ENCODE measurements at regions not wholly inside any gene's neighbourhood (a gene's known extent, or its start where the extent isn't known, plus 50 kb on each side); places are given as distances from the start of the nearest gene placed in this dataset.

DNA sequence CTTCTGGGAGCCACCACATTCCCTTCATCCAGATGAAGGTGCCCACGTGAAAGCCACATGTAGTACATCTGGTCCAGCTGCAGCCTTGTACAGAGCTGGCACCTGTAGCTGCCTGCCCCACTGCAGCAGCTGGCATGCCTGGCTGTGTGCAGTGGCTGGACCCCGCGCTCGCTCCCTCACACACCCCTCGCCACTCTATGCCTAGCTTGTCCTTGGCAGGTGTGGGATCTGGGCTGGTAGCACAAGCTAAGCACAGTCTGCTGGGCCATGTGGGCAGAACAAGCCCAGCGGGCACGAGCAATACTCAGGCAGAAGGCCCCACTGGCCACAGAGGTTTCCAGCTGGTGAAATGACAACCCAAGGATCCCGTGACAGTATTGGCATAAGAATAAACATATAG lies 163.9 kb upstream of the PRNP start:
- intact Hi-C loops (cut with DNase I), result no loop called here
- peak in 1 of 10 donors; percentile 71 for DNase-seq

DNA sequence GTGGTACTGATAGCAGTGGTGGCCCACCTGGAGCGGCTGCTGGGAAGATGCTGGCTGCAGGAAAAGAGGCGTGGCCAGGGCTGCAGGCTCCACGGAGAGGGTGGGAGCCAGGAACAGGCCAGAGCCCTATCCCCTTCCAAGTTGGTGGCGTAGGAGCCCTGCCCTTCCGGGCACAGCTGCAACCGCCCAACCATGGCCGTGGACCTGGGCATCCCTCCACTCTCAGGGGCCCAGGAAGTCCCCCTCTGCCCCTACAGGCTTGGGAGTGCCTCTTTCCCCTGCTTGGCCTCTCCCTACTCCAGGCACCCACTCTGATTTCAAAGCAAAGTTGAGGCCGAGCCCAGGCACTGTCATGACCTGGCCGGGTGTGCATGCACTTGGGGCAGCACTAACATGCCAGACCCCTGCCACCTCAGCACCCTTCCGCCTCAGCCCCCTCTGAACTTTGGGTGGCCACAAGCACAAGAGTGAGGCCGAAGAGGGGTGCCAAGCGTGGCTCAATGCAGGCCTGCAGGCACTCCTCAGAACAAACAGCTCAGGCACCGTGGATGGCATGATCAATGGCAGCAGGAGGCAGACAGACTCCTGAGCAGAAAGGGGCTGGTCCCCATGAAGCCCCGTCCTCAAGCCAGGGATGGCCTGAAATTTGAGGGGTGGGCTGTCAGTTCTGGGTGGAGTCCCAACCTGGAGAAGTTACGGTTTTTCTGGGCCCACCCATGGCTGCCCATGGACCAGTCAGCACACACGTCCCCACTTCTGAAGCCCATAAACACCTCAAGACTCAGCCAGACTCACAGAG lies 164.9 kb upstream of the PRNP start:
- intact Hi-C loops (cut with DNase I), result no loop called here

DNA sequence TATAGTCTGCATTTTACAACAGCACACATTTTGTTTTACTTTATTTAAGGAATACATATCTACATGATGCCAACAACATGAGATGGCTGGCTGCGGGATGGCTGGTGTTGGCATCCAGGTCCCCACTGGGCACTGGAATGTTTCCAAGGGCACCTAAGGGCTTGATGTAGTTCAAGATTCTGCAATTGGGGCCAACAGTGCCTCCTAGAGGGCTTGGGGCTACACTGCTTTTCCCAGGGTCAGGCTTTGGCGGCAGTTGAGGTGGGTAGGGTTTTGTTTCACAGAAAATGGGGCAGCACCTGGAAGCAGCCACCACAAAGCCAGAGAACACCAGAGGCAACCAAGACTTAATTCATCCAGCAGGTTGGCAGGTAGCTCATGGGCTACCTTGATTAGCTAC lies 166.7 kb upstream of the PRNP start:
- intact Hi-C loops (cut with DNase I), result no loop called here
- DNase-seq, result no peak

More for the DNA sequence above, 164.9 kb upstream of the PRNP start:
- peak in 2 of 10 donors; percentile 70 to 73 for DNase-seq

DNA sequence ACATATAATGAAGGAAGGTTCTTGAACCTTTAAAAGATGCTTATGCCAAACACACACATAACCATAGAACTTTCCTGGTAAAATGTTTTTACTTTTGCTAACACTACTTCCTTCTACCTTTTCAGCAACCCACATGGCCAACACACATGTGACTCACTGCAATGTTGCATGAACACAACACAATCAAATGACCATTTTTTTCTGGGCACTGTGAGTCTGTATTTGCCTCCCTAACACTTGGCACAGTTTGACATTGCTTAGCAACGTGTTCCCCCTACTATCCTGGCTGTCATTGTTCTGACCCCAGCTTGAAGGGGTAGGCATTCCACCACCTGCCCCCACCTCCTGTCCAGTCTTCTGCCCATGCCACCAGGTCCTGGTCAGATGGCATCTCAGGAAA lies 169.4 kb upstream of the PRNP start:
- intact Hi-C loops (cut with DNase I), result no loop called here
- no peak for DNase-seq

DNA sequence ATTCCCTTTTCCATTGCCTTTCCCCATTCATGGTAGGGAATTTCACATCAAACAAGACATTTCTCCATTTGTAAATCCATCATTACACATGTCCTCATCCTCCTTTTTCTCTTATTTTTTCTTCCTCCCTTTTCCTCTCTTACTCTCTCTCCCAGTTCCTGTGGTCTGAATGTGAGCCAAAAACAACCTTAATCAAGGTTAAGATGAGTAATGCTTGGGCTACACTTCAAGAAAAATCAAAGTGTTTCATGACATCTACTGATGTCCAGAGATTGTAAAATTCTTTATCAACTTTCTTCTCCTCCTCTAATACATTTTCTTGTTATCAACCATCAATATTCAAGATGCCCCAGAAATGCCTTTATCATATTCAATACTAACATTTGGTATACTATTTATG lies 172.5 kb upstream of the PRNP start:
- DNase-seq, result no peak
- intact Hi-C loops (cut with DNase I), result no loop called here

DNA sequence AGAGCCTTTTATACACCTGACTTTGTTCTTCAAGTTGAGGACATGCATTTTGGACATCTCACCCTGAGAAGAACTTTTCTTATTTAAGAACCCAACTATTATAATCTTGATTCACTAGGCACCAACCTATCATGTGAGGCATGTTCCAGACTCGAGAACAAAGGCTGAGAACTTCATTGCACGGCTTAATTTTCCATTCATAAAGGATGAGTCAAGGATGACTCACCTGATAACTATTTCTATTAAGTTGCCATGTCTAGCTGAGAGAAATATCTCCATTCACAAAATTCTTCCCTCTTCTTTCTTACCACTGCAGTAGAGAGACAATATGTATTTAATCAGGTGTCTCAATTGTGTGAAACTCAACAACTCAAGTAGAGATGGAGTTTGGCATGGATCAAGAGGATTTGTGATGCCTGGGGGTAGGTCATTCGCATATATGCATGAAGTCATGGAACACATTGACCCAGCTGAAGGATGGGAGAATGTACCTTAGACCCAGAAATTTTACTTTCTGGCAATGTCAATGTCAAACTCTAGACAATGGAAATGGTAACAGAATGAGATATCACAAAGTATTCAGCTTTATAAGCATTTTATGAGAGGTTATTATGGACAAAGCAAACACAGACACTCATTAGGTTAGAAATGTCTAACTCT lies 173.2 kb upstream of the PRNP start:
- no peak for DNase-seq

DNA sequence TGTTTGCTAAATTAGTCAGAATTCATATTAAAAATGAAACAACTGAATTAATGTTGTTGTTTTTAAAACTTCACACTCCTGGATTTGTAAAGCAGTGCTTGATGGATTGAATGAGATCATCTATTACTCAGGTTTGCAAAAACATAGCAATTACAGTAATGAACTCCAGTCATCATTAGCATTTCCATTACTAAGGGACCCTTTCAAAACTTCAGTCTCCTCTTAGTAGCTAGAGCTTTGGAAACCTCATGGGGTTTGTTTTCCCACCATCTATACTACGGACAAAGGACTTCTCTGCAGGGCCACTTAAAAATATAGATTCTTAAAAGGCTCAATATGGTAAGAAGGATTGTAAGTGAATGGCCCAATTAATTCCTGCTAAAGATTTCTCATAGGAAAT lies 174.5 kb upstream of the PRNP start:
- intact Hi-C loops (cut with DNase I), result no loop called here
- no peak for DNase-seq

More for the DNA sequence above, 173.2 kb upstream of the PRNP start:
- intact Hi-C loops (cut with DNase I), result no loop called here

DNA sequence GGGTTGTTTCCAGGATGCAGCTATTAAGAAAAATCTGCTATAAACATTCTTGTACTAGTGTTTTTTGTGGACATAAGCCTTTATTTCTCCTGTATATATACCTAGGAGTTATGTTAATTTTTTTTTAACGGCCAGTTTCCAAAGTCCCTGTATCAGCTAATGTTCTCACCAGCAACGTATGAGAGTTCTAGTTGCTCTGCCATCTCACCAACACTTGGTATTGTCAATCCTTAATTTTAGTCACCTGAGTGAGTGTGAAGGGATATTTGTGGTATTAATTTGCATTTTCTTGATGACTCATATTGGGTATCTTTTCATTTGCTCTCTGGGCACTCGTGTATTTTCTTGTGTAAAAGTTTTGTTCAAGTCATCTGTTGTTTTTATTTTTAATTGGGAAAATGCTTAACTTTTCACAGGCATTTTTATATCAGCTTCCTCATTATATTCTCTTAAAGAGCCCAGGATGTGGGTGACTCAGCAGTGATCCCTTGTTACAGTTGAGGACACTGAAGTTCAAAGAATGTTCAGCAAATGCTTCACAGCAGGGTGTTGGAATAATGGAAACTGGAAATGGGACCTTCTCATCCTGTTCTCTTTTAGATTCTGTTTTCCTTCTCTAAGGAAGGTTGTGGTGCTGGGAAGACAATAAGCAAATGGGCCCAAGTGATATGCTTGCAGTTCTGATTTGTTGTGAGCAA lies 176.3 kb upstream of the PRNP start:
- intact Hi-C loops (cut with DNase I), result no loop called here
- DNase-seq, result no peak

DNA sequence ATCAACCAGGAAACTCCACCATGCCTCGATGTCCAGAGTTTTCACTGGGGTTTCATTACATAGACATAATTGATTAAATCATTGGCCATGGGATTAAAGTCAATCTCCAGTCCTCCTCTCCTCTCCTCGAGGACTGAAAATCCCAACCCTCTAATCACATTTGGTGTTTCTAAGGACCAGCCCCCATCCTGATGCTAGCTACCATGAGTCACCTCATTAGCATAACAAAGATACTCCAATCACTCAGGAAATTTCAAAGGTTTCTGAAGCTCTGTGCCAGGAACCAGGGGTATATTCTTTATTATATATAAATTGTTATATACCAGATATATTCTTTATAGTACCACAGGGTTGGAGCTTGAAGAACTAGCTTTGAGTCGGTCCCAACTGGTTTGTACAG lies 177.5 kb upstream of the PRNP start:
- intact Hi-C loops (cut with DNase I), result no loop called here
- no peak for DNase-seq

DNA sequence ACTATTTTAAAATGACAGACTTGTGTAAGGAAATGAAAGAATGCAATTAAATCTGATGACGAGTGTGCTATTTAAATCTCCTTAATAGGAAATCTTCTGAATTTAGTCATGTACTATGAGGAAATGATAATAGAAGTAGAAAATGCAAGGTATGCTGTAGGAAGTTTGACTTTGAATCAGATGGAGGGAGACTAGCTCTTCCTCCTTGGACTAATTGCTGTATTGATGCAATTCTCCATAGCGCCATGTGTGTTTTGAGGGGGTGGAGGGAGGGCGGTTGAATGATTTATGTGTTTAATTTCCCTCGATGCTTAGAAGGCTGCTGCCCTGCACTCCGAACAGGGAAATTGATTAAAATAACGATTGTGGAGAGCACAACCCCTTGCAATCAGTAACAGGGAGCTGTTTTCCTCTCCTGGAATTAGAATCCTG lies 179.0 kb upstream of the PRNP start:
- DNase-seq, result no peak
- intact Hi-C loops (cut with DNase I), result no loop called here

DNA sequence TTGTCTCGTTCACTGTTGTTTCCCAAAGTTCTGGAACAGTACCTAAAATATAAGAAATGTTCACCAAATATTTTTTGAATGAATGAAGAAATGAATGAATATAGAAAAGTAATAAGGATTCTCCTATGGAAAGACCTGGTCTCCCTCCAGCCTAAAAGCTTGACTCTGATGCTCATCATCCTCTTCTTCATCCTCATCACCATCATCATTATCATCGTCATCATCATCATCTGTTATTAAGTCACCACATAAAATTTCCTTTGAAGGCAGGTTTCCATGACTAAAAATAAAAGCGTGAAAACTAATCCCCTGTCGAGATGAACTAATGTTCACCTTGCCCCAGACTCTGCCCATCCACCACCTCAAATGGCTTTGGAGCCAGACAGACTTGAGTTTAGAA lies 181.4 kb upstream of the PRNP start:
- intact Hi-C loops (cut with DNase I), result no loop called here
- no peak for DNase-seq

DNA sequence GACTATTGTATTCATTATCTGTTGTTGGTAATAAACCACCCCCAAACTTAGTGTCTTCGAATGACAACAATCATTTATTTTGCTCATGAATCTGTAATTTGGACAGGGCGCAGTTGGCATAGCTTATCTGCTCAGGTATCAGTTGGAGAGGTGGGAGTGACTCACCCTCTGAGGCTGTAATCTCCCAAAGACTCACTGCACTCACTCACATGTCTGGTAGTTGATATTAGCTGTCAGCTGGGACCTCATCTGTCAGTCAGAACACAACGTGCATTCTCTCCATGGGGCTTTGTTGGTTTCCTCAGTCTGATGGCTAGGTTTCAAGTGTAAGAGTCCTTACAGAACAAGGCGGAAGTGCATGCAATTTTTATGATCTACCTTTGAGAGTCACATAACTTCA lies 183.5 kb upstream of the PRNP start:
- intact Hi-C loops (cut with DNase I), result no loop called here
- no peak for DNase-seq

DNA sequence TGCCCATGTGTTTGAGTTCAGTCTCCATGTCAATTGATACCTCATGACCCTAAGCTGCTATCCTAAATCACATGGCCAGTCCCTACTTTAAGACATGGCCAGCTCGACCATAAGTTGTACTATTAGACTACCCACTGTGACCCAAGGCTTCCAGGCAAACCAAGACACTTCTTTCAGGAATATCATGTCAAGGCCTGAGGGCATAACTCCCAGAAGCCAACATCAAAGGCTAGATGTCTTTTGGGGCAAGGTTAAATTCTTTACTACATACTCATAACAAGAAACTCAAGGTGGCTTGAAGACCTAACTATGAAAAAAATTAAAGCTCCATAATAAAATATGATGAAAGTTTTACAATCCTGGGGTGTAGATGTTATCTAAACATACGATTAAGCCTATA lies 192.9 kb upstream of the PRNP start:
- DNase-seq, result no peak
- intact Hi-C loops (cut with DNase I), result no loop called here

DNA sequence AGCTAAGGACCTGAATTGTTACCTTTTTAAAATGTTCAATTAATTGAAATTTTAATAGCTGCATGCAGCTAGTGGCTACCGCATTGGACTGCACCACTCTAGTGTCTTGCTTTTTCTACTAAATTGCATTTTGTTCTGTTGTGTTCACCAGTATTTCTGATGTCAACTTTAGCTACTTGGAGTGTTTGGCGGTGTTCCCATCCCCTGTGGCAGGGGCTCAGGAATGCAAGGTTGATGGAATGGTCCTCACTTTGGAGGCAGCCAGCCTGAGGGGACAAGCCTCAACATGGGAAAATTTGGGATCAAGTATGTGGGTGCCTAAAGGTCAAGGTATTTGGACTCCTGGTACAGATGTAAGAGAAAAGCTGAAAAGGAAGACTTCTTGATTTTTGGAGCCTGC lies 194.6 kb upstream of the PRNP start:
- DNase-seq, result no peak
- intact Hi-C loops (cut with DNase I), result no loop called here

DNA sequence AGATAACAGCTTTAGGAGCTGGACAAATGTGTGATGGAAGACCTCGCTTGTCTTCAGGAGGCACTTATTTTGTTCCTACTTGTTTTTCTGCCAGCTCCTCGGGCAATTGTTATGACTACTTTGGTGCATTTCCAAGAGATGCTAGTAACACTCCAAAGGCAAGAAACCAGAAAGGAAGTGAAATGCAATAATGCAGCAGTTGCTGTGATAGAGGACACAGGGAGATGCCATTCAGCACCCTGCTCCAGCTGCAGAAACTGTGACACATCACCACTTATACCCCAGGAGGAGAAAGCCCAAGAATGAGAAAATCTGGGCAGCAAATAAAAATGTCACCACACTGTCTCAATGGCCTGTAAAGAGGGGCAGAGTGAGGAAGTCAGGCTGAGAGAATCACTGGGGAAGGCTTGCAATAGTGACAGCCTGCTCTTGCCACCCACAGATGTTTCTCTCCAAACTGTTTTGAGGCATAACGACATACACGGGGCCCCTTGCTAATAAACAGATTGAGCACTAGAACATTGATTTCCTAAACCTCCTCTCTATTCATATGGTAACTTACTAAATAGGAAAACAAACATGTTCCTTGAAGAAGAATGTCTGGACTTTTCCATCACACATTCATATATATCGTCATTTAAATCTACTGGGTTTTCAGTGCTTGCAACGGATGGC lies 195.5 kb upstream of the PRNP start:
- intact Hi-C loops (cut with DNase I), result no loop called here
- DNase-seq, result no peak

DNA sequence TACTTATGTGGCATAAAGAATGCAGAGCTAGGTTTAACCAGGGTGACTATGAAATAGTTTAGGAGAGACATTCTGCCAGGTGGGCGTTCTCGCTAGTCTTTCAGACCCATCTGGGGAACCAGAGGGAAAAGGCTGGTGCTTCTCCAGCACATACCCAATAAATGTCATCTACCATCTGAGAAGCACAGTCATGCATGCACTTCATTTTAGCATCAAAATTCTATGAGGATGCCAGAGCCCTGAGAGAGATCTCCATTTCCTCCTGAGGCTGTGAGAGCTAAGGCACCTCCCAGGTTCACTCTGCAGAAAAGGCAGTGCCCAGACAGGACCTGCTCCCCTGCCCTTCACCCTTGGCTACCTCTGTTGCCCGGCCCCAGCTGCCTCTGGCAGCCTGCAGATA lies 196.2 kb upstream of the PRNP start:
- DNase-seq, result no peak
- intact Hi-C loops (cut with DNase I), result no loop called here

DNA sequence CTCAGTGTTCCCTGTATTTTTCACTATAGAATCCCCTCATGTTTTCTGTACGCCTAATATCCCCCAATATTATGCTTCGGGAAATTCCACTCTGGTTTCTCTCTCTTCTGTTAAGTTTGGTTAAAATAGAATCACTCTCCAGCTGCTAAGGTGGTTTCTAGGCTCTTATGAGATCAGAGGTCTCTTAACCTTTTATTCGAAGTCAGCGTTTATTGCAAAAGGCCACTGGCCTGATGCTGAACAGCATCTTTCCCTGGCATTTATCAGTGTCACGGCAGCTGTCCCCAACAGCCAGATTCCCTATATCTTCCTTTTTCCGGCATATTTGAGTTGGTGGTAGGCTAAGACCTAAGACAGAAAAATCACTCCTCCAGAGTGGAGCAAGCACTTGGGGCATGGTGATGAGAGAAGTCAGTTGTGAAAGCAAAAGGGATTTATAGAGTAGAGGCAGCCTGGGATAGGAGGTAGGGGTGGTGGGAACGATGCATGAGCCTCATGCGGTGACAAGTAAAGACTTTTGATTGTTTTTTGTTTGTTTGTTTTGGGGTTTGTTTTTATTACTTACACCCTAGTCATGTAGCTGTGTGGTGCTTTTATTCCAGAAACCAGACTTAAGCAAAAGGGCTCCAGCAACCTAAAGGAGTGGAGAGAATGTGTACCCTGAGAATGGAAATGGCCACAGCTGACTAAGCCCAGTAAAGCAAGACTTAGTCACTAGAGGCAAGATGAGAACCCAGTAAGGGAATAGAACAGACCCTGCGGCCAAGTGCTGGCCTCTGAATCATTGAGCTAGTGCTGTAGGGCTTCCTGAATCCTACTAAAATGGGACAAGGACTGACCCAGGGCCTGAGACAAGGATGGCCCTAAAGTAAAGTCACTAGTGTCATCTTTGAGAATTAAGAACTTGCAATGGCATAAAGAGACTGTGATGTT lies 197.6 kb upstream of the PRNP start:
- intact Hi-C loops (cut with DNase I), result no loop called here
- DNase-seq, result no peak

DNA sequence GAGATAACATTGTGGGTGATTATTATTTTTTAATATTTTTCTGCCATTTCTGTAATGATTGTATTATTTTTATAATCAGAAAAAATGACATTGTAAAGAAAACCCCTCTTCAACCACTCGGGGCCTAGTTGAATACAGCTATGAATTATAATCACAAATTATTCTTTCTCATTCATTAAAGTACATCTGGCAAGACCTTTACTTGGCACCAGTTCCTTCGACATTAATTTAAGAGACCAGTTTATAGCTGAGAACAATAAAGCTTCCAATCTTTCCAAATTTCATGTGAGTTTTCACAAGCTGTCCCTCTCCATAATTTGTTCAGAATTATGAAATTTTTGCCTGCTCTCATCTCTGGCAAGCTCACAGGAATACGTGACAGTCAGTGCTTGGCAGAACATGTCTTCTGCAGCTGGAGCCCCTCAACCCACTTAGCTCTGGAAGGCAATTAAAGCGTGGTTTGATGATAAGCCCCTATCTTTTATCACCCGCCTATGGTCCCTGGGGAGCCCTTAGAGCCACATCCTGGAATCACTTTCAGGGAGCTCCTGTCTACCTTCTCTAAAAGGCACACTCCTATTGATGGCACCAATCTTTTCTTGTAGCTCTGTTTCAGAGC lies 201.8 kb upstream of the PRNP start:
- intact Hi-C loops (cut with DNase I), result no loop called here
- DNase-seq, result no peak

DNA sequence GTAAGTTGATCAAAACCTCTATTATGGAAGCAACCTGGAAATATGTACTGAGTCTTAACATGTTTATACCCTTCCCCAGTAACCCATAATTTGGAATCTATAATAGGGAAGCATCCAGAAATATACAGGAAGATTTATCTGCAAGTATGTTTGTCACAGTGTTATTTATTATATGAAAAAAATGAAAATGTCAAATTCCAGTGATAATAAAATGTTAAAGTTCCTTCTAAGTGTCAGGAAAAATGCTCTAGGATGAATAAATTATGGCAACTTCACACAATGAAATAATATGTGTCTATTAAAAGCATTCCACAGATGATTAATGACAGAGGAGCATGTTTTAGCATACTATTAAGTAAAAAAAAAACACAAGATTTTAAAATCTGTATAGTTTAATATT lies 202.3 kb upstream of the PRNP start:
- intact Hi-C loops (cut with DNase I), result no loop called here
- DNase-seq, result no peak

DNA sequence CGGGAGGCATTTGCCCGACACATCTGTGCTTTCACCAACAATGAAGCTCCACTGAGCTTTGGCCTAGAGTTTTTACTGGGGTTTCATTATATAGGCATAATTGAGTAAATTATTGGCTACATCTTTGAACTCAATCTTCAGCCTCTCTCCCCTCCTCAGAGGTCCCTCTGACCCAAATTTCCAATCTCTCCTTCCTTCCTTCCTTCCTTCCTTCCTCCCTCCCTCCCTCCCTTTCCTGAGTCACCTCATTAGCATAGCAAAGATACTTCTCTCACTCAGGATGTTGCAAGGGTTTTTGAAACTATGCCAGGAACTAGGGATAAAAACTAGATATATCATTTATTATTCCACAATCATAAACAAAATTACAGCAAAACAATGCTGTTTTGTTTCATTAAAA lies 202.8 kb upstream of the PRNP start:
- no peak for DNase-seq
- intact Hi-C loops (cut with DNase I), result no loop called here

Data from posterior cingulate gyrus (tissue), 11 donors.